GM23338 (cell line): ENCODE measurements at regions not wholly inside any gene's neighbourhood (a gene's known extent, or its start where the extent isn't known, plus 50 kb on each side); places are given as distances from the start of the nearest gene placed in this dataset.

Experiments
- CTCF ChIP-seq, 2 experiments: fragments of 200-600 bp in 1 of 2; sonication (generic) in 1 of 2; conservative IDR thresholded peaks; 2 replicates each; pipeline versions ENCODE4 v1.5.1 to v1.6.1; 2016 to 2017; ENCODE audit warnings: antibody characterized with exemption in 2 of 2, low read depth in 2 of 2, mild to moderate bottlenecking in 2 of 2, moderate library complexity in 1 of 2
- EZH2 ChIP-seq: fragments of 200-600 bp; sonication (generic); IDR thresholded peaks from one replicate; pipeline ENCODE4 v1.8.0; 2017; ENCODE audit warnings: antibody characterized with exemption, mild to moderate bottlenecking, low read depth; ENCODE audit not compliant: unreplicated experiment
- POLR2AphosphoS5 ChIP-seq: IDR thresholded peaks from 2 replicates; pipeline ENCODE4 v1.6.1; 2016; ENCODE audit warnings: antibody characterized with exemption, low read depth
- REST ChIP-seq: IDR thresholded peaks from one replicate; pipeline ENCODE4 v1.6.1; 2018; ENCODE audit warnings: antibody characterized with exemption; ENCODE audit not compliant: unreplicated experiment

- no peak for TF ChIP-seq CTCF (conservative IDR thresholded peaks at IDR 0.05; ENCODE audit: low read depth in 2 of 2)
- no peak for TF ChIP-seq POLR2AphosphoS5
- no peak for TF ChIP-seq EZH2
- no peak for TF ChIP-seq REST
These were observed 337.3 kb upstream of the E2F7 start for GRCh38 chr12:77402716-77403115.
